Mucosa of rectum (tissue), 2 donors: ENCODE measurements at regions not wholly inside any gene's neighbourhood (a gene's known extent, or its start where the extent isn't known, plus 50 kb on each side); places are given as distances from the start of the nearest gene placed in this dataset.

Experiments
- H3K27ac ChIP-seq, 2 donors: one replicate each; pipeline ENCODE4 v1.7.0; 2013; ENCODE audit warnings: inconsistent platforms in 2 of 2, low read depth in 2 of 2, low read length in 2 of 2
- H3K27me3 ChIP-seq, 2 donors: one replicate each; pipeline ENCODE4 v1.7.0; 2013; ENCODE audit warnings: low read length in 2 of 2; ENCODE audit not compliant: control insufficient read depth in 2 of 2, insufficient read depth in 2 of 2
- H3K36me3 ChIP-seq, 2 donors: one replicate each; pipeline ENCODE4 v1.7.0; 2013; ENCODE audit warnings: low read length in 2 of 2; ENCODE audit not compliant: control insufficient read depth in 2 of 2, insufficient read depth in 2 of 2
- H3K4me1 ChIP-seq, 2 donors: one replicate each; pipeline ENCODE4 v1.7.0; 2013; ENCODE audit warnings: low read length in 2 of 2, mild to moderate bottlenecking in 1 of 2; ENCODE audit not compliant: control insufficient read depth in 2 of 2, insufficient read depth in 2 of 2
- H3K4me3 ChIP-seq, 2 donors: one replicate each; pipeline ENCODE4 v1.7.0; 2013; ENCODE audit warnings: low read length in 2 of 2
- H3K9ac ChIP-seq, 2 donors: one replicate each; pipeline ENCODE4 v1.7.0; 2013; ENCODE audit warnings: low read length in 2 of 2, low read depth in 1 of 2, mild to moderate bottlenecking in 1 of 2
- H3K9me3 ChIP-seq, 2 donors: one replicate each; pipeline ENCODE4 v1.7.0; 2013; ENCODE audit warnings: low read length in 2 of 2; ENCODE audit not compliant: control insufficient read depth in 2 of 2
- donor health status: healthy.
- donor health status: Normal muscosa, but diverticular disease.

DNA sequence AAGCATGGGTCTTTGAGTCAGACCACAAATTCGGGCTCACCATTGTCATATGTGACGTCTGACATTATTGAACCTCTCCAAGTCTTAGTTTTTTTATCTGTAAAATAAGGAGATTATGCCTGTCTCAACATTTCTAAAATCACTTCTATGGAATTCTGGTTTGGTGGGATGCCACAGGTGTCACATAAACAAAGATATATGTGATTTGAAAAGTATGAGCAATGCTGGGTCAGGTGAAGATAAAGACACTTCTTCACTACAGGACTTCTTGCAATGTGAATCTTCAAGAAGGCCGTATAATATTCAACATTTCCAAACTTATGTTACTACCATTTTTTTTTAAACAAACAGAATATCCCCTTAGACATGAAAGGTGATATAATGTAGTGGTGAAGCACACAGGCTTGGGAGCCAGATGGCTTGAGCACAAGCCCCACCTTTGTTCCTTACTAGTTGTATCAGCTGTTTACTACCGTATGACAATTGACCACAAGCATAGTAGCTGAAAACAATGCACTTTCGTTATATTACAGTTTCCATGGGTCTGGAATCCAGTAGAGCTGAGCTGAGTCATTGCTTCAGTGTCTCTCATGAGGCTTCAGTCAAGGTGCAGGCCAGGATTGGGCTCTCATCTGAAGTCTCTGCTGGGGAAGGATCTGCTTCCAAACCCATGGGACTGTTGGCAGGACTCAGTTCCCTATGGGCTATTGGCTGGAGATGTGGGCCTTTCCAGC lies 87.7 kb downstream of the UTP18 start:
- H3K27ac ChIP-seq, result no peak overlapping the region
- no peak overlapping the region for H3K4me3 ChIP-seq
- no peaks in the 10 kb centered on the region for H3K9me3 ChIP-seq
- no peak overlapping the region for H3K9ac ChIP-seq
- no peaks in the 10 kb centered on the region for H3K4me1 ChIP-seq
- H3K27me3 ChIP-seq, result peaks cover 0 to 8% of the 10 kb centered on the region in 2 donors
- no peaks in the 10 kb centered on the region for H3K36me3 ChIP-seq

DNA sequence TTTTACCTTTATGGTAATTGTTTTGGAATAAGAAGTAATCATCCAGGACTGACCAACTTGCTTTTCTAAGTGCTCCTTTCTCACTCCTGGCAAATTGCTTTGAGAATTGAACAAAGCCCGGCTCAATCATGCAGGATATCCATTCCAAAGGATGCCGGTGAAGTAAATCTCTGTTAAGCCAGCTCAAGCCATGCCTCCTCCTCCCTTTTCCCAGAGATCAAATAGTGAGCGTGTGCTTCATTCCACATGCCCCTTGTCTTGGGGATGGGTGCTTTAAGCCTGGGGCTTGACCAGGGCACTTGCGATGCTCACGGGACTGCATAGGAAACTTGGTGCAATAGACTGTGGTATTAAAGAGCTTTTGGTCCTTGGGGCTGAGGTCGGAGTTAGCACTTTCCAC lies 90.7 kb downstream of the UTP18 start:
- no peak overlapping the region for H3K9ac ChIP-seq
- no peaks in the 10 kb centered on the region for H3K4me1 ChIP-seq
- H3K9me3 ChIP-seq, result no peaks in the 10 kb centered on the region
- no peak overlapping the region for H3K4me3 ChIP-seq
- H3K27ac ChIP-seq, result no peak overlapping the region
- peaks cover 0 to 11% of the 10 kb centered on the region in 2 donors for H3K27me3 ChIP-seq
- H3K36me3 ChIP-seq, result no peaks in the 10 kb centered on the region

DNA sequence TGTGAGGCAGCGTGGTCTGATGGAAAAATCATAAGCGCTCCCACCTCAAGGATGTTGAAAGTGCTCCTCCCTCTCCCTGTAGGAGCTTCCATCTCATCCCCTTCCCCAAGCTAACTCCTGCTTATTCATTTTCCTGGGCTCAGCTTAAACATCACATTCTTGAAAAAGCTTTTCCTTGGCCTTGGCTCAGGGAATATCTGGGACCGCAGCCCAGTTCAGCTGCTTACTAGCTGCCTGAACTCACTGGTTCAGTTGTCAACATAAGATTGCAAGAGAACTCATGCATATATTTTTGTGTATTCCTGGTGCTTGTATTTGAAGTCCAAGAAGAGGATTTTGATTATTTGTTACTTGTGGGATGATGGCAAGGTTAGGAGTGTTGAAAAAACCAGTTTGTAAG lies 91.5 kb downstream of the UTP18 start:
- Histone ChIP-seq H3K27ac (no peak overlapping the region), H3K36me3 (no peaks in the 10 kb centered on the region), H3K4me1 (no peaks in the 10 kb centered on the region), H3K9ac (no peak overlapping the region), H3K9me3 (no peaks in the 10 kb centered on the region), H3K27me3 (peaks cover 0 to 11% of the 10 kb centered on the region in 2 donors), H3K4me3 (no peak overlapping the region)

DNA sequence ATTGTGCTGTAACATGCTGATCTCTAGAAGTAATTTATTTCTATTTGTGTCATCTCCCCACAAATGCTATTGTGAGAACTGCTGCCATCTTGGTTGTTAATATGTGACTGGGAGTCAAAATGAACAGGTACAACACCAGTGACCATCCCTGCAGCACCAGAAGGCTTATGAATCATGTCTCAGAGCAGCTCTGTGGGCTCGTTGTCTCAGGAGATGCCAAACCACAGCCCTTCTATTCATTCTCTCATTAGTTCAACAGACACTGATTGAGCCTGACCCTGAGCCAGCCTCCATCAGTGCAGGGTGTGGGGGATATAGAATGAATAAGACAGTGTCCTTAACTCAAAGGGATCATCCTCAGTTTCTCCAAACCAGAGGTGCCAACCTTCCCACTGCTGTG lies 92.5 kb downstream of the UTP18 start:
- Histone ChIP-seq H3K27ac (no peak overlapping the region), H3K9me3 (no peaks in the 10 kb centered on the region), H3K27me3 (peaks cover 0 to 8% of the 10 kb centered on the region in 2 donors), H3K4me1 (no peaks in the 10 kb centered on the region), H3K9ac (no peak overlapping the region), H3K36me3 (no peaks in the 10 kb centered on the region), H3K4me3 (no peak overlapping the region)

DNA sequence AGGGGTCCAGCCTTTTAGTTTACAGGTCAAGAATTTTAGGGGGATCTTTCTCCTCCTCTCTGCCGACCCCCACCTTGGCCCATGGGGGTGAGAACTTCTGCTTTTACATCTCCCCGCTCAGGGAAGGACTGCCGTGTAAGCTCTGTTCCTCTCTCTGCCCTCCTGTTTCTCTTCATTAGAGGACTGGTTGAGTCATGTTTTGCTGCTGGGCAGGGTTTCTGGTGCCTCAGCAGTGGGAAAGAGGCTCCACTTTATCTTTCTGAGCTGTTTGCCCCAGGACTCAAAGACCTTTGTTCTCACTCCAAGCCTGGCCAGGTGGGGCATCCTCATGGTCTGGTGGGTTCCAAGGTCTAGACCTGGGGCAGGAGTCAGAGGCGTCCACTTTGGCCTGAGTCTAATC lies 93.0 kb downstream of the UTP18 start:
- H3K27ac ChIP-seq, result no peak overlapping the region

DNA sequence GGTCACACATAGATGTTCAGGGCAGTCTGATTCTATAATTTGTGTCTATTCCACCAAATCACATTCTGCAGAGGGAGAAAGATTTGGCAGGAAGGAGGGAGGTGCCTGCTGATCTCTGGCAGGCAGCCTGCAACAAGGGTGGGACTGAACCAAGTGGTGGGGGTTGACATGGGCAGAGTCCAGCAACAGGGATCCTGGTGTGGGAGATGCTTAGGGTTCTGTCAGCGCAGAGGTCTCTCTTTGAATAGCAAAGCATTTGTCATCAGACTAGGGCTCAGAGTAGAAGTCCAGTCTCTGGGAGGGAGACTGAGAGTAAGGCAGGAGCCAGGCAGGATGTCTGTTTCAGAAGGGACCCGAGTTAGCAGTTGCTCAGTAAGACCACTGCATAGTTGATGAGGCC lies 94.6 kb downstream of the UTP18 start:
- Histone ChIP-seq H3K4me3 (no peak overlapping the region), H3K9ac (no peak overlapping the region), H3K27ac (no peak overlapping the region), H3K4me1 (no peaks in the 10 kb centered on the region), H3K36me3 (no peaks in the 10 kb centered on the region), H3K27me3 (peaks cover 0 to 4% of the 10 kb centered on the region in 2 donors), H3K9me3 (no peaks in the 10 kb centered on the region)

More for the DNA sequence above, 93.0 kb downstream of the UTP18 start:
- H3K36me3 ChIP-seq, result no peaks in the 10 kb centered on the region
- H3K9me3 ChIP-seq, result no peaks in the 10 kb centered on the region
- H3K9ac ChIP-seq, result no peak overlapping the region
- no peaks in the 10 kb centered on the region for H3K4me1 ChIP-seq
- H3K4me3 ChIP-seq, result no peak overlapping the region
- peaks cover 0 to 6% of the 10 kb centered on the region in 2 donors for H3K27me3 ChIP-seq

- Histone ChIP-seq H3K36me3 (no peaks in the 10 kb centered on the region), H3K27ac (no peak overlapping the region), H3K4me1 (no peaks in the 10 kb centered on the region), H3K9me3 (no peaks in the 10 kb centered on the region), H3K9ac (no peak overlapping the region), H3K4me3 (no peak overlapping the region), H3K27me3 (peaks cover 0 to 4% of the 10 kb centered on the region in 2 donors)
Observed at GRCh38 chr17:51355441-51356410, 95.4 kb downstream of the UTP18 start.

GRCh38 chr17:51359055-51359454 lies 98.7 kb downstream of the UTP18 start:
- no peaks in the 10 kb centered on the region for H3K36me3 ChIP-seq
- no peak overlapping the region for H3K27ac ChIP-seq
- peaks cover 0 to 4% of the 10 kb centered on the region in 2 donors for H3K27me3 ChIP-seq
- no peak overlapping the region for H3K9ac ChIP-seq
- H3K4me1 ChIP-seq, result no peaks in the 10 kb centered on the region
- H3K9me3 ChIP-seq, result no peaks in the 10 kb centered on the region
- no peak overlapping the region for H3K4me3 ChIP-seq

DNA sequence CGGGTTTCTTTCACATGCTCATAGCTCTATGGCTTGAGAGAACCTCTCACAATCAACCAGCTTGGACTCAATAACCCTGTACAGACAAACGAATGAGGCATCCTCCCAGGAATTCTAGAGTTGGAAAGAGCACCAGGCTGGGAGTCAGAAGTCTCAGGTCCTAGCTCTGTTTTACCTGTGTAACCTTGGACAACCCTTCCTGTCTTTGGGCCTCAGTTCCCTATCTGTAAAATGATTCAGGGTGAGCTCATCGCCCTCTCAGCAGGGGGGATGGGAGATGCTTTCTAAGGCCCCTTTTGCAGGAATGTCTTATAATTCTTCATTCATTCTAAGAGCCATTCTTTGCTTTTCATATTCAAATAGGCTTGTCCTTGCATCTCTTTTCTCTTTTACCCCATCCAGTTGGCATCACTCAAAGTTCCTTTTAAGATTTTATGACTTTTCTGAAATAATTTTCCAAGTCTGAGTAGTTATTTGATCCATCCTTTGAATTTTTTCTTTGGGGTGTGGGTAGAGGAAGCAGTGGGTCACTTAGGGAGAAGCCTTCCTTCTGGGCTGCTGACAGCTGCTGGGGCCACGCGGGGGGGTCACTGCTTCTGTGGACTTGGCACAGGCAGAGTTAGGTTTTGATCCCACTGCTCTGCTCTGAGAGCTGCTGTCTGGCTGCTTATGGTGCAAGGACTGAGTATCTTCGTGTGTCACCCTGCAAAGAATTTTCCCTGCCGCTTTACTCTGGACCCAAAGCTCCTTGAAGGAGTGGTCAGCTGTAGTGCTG lies 102.7 kb downstream of the UTP18 start:
- no peaks in the 10 kb centered on the region for H3K36me3 ChIP-seq
- no peak overlapping the region for H3K9ac ChIP-seq
- H3K27me3 ChIP-seq, result no peaks in the 10 kb centered on the region
- no peaks in the 10 kb centered on the region for H3K4me1 ChIP-seq
- no peak overlapping the region for H3K27ac ChIP-seq
- H3K4me3 ChIP-seq, result no peak overlapping the region
- H3K9me3 ChIP-seq, result no peaks in the 10 kb centered on the region
